Activated CD8-positive, alpha-beta memory T cell treated with anti-CD3 and anti-CD28 coated beads, Interleukin-2, amount 50 U/mL, for 4 hours (primary cell): ENCODE measurements at regions not wholly inside any gene's neighbourhood (a gene's known extent, or its start where the extent isn't known, plus 50 kb on each side); places are given as distances from the start of the nearest gene placed in this dataset.
"Not testable (repeated sequence)": the region's sequence is repeated elsewhere in the genome, so short reads cannot be mapped to it uniquely, and the experiment has no call there.

ENCODE experiments used
- DNase-seq: peaks from one replicate; pipeline ENCODE4 v3.0.0-alpha.2; 2020

GRCh38 chr11:86166287-86166686 lies 78.3 kb upstream of the EED start:
- not testable (repeated sequence) for DNase-seq

- no peak for DNase-seq
Observed at GRCh38 chr11:86164106-86164505, 80.4 kb upstream of the EED start.

- not testable (repeated sequence) for DNase-seq
Observed at GRCh38 chr11:86163221-86163876, 81.2 kb upstream of the EED start.

GRCh38 chr11:86162239-86162638 lies 82.3 kb upstream of the EED start:
- no peak for DNase-seq

- no peak for DNase-seq
Observed at GRCh38 chr11:86161837-86162236, 82.7 kb upstream of the EED start.

GRCh38 chr11:86161336-86161735 lies 83.2 kb upstream of the EED start:
- no peak for DNase-seq

- no peak for DNase-seq
Observed at GRCh38 chr11:86160541-86161149, 83.9 kb upstream of the EED start.

GRCh38 chr11:86159581-86159891 lies 85.0 kb upstream of the EED start:
- DNase-seq, result no peak

- DNase-seq, result no peak
Observed at GRCh38 chr11:86158704-86159580, 85.6 kb upstream of the EED start.

GRCh38 chr11:86157797-86158378 lies 86.7 kb upstream of the EED start:
- DNase-seq, result no peak

GRCh38 chr11:86156397-86156955 lies 87.6 kb upstream of the PICALM start:
- DNase-seq, result no peak

- no peak for DNase-seq
Observed at GRCh38 chr11:86155200-86155844, 86.4 kb upstream of the PICALM start.

- no peak for DNase-seq
Observed at GRCh38 chr11:86153439-86153838, 84.6 kb upstream of the PICALM start.

- DNase-seq, result no peak
Observed at GRCh38 chr11:86152901-86153300, 84.0 kb upstream of the PICALM start.

- no peak for DNase-seq
Observed at GRCh38 chr11:86152006-86152862, 83.3 kb upstream of the PICALM start.

- no peak for DNase-seq
Observed at GRCh38 chr11:86151174-86152005, 82.5 kb upstream of the PICALM start.

- no peak for DNase-seq
Observed at GRCh38 chr11:86150847-86151173, 81.9 kb upstream of the PICALM start.

GRCh38 chr11:86149792-86150191 lies 80.9 kb upstream of the PICALM start:
- DNase-seq, result no peak

- no peak for DNase-seq
Observed at GRCh38 chr11:86148345-86148747, 79.5 kb upstream of the PICALM start.

GRCh38 chr11:86147004-86147403 lies 78.1 kb upstream of the PICALM start:
- no peak for DNase-seq
